ENCODE measurements at regions not wholly inside any gene's neighbourhood (a gene's known extent, or its start where the extent isn't known, plus 50 kb on each side); places are given as distances from the start of the nearest gene placed in this dataset.

DNA sequence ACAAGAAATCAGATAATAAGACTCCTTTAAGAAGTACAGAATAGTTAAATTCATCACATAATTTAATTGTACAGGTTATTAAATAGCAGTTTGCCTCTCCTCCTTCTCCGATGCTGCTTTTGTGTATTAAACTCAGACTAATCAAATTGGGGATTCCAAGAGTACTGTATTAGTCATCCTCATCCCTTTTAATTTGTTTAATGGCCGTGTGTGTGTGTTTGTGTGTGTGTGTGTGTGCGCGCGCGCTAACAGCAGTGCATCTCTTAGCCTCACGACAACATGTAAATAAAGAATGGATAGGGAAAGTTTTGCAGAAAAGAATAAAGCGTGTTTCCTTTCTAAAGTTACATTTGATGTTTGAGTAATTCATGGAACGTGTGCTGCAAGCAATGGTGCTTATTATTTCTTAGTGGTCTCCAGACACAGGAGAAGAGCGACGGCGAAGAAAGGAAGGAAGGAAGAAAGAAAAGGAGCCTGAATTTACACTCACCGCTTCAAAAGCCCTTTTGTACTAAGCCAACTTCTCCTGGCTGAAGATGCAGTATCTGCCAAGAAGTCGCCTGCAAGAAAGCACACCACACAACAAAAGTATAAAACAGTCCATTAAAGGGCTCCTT is 220.3 kb downstream of the ASCL1 start:
- H3K27ac ChIP-seq, result no peak overlapping the region
- no peak for ATAC-seq
- DNase-seq, result no peak
- H3K9me3 ChIP-seq, result no peaks in the 10 kb centered on the region
- intact Hi-C loops (cut with DNase I), result no loop called here
- 76 to 80% methylated on average over 14 of the region's 14 CpGs for WGBS, 2 donors
- no peaks in the 10 kb centered on the region for H3K36me3 ChIP-seq
- H3K4me3 ChIP-seq, result no peak overlapping the region
- H3K4me1 ChIP-seq, result no peaks in the 10 kb centered on the region
- no peak for TF ChIP-seq CTCF (IDR thresholded peaks at IDR 0.05)
- no peaks in the 10 kb centered on the region for H3K27me3 ChIP-seq

- DNase-seq (no peak), ATAC-seq (no peak)
- 79 to 80% methylated on average over 14 of the region's 14 CpGs for whole genome bisulfite sequencing, 2 donors
- H3K4me3 ChIP-seq, result no peak overlapping the region
- H3K4me1 ChIP-seq, result no peaks in the 10 kb centered on the region
- H3K27me3 ChIP-seq, result no peaks in the 10 kb centered on the region
- TF ChIP-seq CTCF (IDR thresholded peaks at IDR 0.05), result no peak
- intact Hi-C loops (cut with DNase I), result no loop called here
- H3K9me3 ChIP-seq, result no peaks in the 10 kb centered on the region
- no peak overlapping the region for H3K27ac ChIP-seq
- H3K36me3 ChIP-seq, result no peaks in the 10 kb centered on the region
Observed at GRCh38 chr12:103178366-103179080, 221.0 kb downstream of the ASCL1 start.

DNA sequence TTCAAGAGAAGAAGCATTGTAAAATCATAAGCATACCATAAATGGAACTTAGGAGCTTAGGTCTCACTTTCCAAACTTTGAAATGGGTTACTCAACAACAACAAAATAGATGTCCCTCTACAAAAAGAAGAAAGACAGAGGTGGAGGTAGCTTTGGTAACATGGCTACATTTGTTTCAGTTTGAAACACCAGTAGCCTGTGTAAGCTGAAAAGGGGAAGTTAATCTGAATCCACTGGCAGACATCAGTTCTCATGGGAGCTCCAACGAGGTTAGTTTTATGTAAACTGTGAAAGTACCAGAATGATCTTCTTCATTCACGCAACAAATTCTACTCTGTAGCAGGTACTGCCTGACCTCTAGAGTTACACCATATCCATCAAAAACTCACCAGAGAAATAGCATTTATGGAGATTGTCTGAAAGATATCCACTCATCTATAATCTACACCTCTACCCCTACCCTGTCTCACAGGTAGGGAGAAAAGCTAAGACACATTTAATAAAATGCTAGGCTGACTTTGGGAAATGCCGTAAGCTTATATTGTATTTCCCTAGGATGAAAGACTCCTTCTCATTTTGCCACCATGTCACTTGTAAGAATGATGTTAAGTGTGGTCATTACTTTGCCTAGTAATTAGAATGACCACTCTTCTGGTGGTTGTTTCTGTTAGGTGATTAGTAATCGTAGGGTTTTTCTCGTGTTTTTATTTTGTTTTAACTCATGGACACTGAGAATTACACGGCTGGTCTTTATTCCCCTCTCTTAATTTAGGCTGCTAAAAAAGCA is 224.1 kb downstream of the ASCL1 start:
- no peak for ATAC-seq
- 56 to 75% methylated on average over 6 of the region's 6 CpGs for WGBS, 2 donors
- no peaks in the 10 kb centered on the region for H3K36me3 ChIP-seq
- H3K9me3 ChIP-seq, result peaks cover 0 to 4% (median 0%) of the 10 kb centered on the region in 11 donors
- no peak for DNase-seq
- no peak overlapping the region for H3K4me3 ChIP-seq
- no peaks in the 10 kb centered on the region for H3K4me1 ChIP-seq
- H3K27ac ChIP-seq, result no peak overlapping the region
- TF ChIP-seq CTCF (IDR thresholded peaks at IDR 0.05), result no peak
- intact Hi-C loops (cut with DNase I), result no loop called here
- H3K27me3 ChIP-seq, result peaks cover 0 to 8% (median 0%) of the 10 kb centered on the region in 7 donors

GRCh38 chr12:103182299-103182698 is 224.8 kb downstream of the ASCL1 start:
- DNase-seq (no peak), ATAC-seq (no peak)
- Histone ChIP-seq H3K27me3 (peaks cover 0 to 8% (median 0%) of the 10 kb centered on the region in 7 donors), H3K4me1 (no peaks in the 10 kb centered on the region), H3K36me3 (no peaks in the 10 kb centered on the region), H3K4me3 (no peak overlapping the region), H3K27ac (no peak overlapping the region), H3K9me3 (peaks cover 0 to 4% (median 0%) of the 10 kb centered on the region in 11 donors)
- WGBS, 2 donors, result 35 to 59% methylated on average over 1 of the region's 1 CpG
- TF ChIP-seq CTCF (IDR thresholded peaks at IDR 0.05), result no peak
- intact Hi-C loops (cut with DNase I), result no loop called here
